ENCODE measurements at regions not wholly inside any gene's neighbourhood (a gene's known extent, or its start where the extent isn't known, plus 50 kb on each side); places are given as distances from the start of the nearest gene placed in this dataset.

DNA sequence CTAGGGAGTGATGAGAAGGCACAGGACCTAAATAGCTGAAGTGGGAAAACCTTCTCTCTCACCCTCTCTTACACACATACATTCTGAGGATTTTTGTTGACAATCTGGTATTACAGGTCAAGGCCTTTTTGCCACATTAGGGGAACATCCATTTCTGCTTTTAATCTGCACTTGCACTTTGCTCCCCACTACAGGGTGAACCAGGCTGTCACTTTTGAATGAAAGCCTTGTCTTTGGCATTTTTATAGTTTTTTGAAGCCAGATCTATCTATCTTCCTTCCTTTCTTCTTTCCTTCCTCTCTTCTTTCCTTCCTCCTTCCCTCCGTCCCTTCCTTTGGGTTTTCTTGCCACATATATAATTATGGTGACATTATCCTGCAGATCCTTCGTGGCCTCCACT, 165.9 kb upstream of the OTX2 start (continued):
- TF ChIP-seq, protein P1, sequence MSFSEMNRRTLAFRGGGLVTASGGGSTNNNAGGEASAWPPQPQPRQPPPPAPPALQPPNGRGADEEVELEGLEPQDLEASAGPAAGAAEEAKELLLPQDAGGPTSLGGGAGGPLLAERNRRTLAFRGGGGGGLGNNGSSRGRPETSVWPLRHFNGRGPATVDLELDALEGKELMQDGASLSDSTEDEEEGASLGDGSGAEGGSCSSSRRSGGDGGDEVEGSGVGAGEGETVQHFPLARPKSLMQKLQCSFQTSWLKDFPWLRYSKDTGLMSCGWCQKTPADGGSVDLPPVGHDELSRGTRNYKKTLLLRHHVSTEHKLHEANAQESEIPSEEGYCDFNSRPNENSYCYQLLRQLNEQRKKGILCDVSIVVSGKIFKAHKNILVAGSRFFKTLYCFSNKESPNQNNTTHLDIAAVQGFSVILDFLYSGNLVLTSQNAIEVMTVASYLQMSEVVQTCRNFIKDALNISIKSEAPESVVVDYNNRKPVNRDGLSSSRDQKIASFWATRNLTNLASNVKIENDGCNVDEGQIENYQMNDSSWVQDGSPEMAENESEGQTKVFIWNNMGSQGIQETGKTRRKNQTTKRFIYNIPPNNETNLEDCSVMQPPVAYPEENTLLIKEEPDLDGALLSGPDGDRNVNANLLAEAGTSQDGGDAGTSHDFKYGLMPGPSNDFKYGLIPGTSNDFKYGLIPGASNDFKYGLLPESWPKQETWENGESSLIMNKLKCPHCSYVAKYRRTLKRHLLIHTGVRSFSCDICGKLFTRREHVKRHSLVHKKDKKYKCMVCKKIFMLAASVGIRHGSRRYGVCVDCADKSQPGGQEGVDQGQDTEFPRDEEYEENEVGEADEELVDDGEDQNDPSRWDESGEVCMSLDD (CRISPR knock-in tag; IDR thresholded peaks at IDR 0.05; ENCODE audit: borderline replicate concordance), result no peak
- no peak for TF ChIP-seq WIZ (CRISPR knock-in tag; IDR thresholded peaks at IDR 0.05)
- no peak for TF ChIP-seq ZNF205 (CRISPR knock-in tag; IDR thresholded peaks at IDR 0.05)
- TF ChIP-seq NR2F2 (IDR thresholded peaks at IDR 0.05; ENCODE audit: borderline replicate concordance, low read depth), result peak; percentile 77
- TF ChIP-seq SOX13 (IDR thresholded peaks at IDR 0.05), result no peak
- peak in 1 of 2 experiments; percentile 77; a peak in 2 of 4 replicates for TF ChIP-seq SOX13 (CRISPR knock-in tag; conservative IDR thresholded peaks at IDR 0.05 in 1 of 2, IDR thresholded peaks at IDR 0.05 in 1 of 2)
- TF ChIP-seq HNRNPLL (IDR thresholded peaks at IDR 0.05; ENCODE audit: low read depth, low read length, poor library complexity, severe bottlenecking), result no peak
- TF ChIP-seq HNF4A (CRISPR knock-in tag; IDR thresholded peaks at IDR 0.05), result peak; percentile 89
- TF ChIP-seq ZNF263 (CRISPR knock-in tag; IDR thresholded peaks at IDR 0.05), result no peak
- TF ChIP-seq ZNF761 (CRISPR knock-in tag; conservative IDR thresholded peaks at IDR 0.05), result no peak
- TF ChIP-seq, protein P2, sequence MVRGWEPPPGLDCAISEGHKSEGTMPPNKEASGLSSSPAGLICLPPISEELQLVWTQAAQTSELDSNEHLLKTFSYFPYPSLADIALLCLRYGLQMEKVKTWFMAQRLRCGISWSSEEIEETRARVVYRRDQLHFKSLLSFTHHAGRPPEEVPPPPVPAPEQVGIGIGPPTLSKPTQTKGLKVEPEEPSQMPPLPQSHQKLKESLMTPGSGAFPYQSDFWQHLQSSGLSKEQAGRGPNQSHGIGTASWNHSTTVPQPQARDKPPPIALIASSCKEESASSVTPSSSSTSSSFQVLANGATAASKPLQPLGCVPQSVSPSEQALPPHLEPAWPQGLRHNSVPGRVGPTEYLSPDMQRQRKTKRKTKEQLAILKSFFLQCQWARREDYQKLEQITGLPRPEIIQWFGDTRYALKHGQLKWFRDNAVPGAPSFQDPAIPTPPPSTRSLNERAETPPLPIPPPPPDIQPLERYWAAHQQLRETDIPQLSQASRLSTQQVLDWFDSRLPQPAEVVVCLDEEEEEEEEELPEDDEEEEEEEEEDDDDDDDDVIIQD (CRISPR knock-in tag; IDR thresholded peaks at IDR 0.05; ENCODE audit: low read depth), result 0 out of 2 replicates have a peak, but pooled peaks have one; percentile 43
- no peak for TF ChIP-seq EEA1 (CRISPR knock-in tag; IDR thresholded peaks at IDR 0.05; ENCODE audit: borderline replicate concordance)
- no peak for TF ChIP-seq MED1 (CRISPR knock-in tag; IDR thresholded peaks at IDR 0.05)
- TF ChIP-seq SOX5 (CRISPR knock-in tag; IDR thresholded peaks at IDR 0.05; ENCODE audit: borderline replicate concordance), result peak; percentile 44; the same call in 1 of the 2 replicates

Measured in HepG2 (cell line).